ENCODE measurements at regions not wholly inside any gene's neighbourhood (a gene's known extent, or its start where the extent isn't known, plus 50 kb on each side); places are given as distances from the start of the nearest gene placed in this dataset.
"Not testable (repeated sequence)": the region's sequence is repeated elsewhere in the genome, so short reads cannot be mapped to it uniquely, and the experiment has no call there.

DNA sequence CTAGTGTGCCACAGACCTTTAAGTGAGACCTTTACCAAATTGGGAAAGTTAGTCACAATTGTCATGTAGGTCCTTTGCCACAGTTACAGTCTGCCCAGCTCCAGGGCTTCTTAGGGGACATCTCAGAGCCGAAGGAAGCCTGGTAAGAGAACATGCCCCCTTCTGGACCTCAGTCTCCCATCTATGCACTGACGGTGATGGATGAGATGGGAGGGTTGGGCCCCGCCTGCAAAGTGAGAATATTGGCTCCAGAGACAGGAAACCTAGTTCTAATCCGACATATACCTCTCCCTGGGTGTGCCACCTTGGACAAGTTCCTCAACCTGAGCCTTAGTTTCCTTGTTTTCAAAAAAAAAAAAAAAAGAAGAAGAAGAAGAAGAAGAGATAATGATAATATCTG, 85.1 kb upstream of the NAV2 start:
- DNase-seq (ENCODE audit: low read depth in 2 of 3, low spot score in 1 of 3) = no peak

GRCh38 chr11:19625438-19625837, 87.2 kb upstream of the NAV2 start:
- DNase-seq (ENCODE audit: low read depth in 2 of 3, low spot score in 1 of 3) = no peak

GRCh38 chr11:19617696-19618523, 94.7 kb upstream of the NAV2 start:
- DNase-seq (ENCODE audit: low read depth in 2 of 3, low spot score in 1 of 3) = no peak

- DNase-seq (ENCODE audit: low read depth in 2 of 3, low spot score in 1 of 3) = no peak
Measured at GRCh38 chr11:19615341-19616183, 97.1 kb upstream of the NAV2 start.

DNA sequence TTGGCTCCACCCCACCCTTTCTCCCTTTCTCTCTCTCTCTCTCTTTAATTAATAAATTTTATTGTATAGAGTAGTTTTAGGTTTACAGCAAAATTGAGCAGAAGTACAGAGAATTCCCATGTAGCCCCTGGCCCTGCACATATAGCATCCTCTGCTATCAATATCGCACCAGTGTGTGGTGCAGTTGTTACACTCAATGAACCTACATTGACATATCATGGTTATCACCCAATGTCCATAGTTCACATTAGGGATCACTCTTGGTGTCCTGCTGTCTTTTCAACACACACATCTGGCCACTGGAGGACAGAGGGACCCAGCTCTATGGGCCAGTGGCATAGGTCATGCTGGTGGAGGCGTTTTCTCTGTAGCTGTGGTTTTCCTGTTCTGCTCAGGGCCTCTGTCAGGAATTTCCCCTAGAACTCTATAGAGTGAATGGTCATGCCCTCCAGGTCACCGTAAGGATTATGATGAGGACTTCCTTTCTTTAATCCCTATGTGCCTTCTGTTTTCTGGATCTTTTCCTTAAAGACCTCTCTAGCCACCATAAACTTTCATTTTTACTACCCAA, 98.2 kb upstream of the NAV2 start:
- no peak for DNase-seq (ENCODE audit: low read depth in 2 of 3, low spot score in 1 of 3)

DNA sequence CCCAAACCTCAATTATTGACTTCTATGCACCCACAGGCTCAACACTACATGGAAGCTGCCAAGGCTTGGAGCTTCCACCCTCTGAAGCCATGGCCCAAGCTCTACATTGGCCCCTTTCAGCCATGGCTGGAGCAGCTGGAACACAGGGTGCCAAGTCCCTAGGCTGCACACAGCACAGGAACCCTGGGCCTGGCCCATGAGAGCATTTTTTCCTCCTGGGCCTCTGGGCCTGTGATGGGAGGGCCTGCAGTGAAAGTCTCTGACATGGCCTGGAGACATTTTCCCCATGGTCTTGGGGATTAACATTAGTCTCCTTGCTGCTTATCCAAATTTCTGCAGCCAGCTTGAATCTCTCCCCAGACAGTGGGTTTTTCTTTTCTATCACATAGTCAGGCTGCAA, 100.6 kb upstream of the NAV2 start:
- not testable (repeated sequence) for DNase-seq (ENCODE audit: low read depth in 2 of 3, low spot score in 1 of 3)

GRCh38 chr11:19607656-19608360, 104.8 kb upstream of the NAV2 start:
- DNase-seq (ENCODE audit: low read depth in 2 of 3, low spot score in 1 of 3) = no peak

GRCh38 chr11:19606856-19607655, 105.6 kb upstream of the NAV2 start:
- DNase-seq (ENCODE audit: low read depth in 2 of 3, low spot score in 1 of 3) = no peak

DNA sequence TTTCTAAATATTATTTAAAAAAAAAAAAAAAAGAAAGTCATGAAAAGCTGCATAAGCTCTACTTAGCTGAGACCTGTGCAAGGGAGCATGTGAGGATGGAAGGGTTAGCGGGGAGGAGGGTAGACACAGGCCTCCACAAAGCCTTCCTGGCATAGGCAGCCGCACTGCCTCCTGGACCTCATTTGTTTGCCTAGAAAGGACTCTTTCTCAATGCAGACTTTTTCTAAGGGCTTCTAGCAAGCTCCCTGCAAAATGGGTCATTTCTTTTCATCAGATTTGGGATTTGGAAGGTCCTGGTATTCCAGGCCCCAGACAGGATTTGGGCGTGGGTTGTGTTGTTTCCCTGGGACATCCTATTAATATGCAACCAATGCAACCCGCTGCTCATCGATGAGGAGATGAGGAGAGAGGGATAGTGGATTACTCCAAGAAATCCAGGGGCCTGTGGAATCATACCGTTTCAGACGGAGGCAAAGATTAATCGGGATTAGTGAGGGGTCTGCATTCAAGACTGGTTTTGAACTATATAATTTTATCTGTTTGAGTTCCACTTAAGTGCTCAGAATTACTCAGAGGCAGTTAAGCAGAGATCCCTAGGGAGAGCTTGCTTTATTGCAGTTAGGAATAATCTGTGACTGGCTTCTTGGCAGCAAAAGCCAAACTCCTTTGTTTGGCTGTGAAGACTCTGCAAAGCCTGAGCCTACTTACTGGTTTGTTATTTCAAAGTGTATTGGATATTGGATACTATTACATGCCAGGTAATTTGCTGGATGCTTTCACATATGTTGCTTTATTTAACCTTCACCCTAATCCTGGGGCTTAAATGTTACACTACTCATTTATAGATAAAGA, 106.9 kb upstream of the NAV2 start:
- no peak for DNase-seq (ENCODE audit: low read depth in 2 of 3, low spot score in 1 of 3)

GRCh38 chr11:19604679-19605375, 107.8 kb upstream of the NAV2 start:
- DNase-seq (ENCODE audit: low read depth in 2 of 3, low spot score in 1 of 3) = no peak

DNA sequence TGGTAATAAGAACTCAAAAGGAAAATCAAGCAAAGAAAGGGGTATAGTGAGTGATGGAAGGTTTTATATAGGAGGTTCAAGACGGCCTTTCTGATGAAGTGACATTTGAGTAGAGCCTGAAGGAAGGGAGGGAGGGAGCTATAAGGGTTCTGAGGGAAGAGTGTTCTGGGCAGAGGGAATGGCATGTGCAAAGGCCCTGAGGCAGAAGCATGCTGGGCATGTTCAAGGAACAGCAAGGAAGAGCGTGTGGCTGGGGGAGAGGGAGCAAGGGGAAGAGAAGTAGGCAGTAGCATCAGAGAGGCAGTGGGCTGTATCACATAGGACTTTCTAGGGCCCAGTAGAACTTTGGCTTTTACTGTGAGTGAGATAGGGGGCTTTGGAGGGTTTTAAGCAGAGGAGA, 108.9 kb upstream of the NAV2 start:
- DNase-seq (ENCODE audit: low read depth in 2 of 3, low spot score in 1 of 3) = no peak

GRCh38 chr11:19602891-19603290, 109.7 kb upstream of the NAV2 start:
- DNase-seq (ENCODE audit: low read depth in 2 of 3, low spot score in 1 of 3) = no peak

- DNase-seq (ENCODE audit: low read depth in 2 of 3, low spot score in 1 of 3) = no peak
Measured at GRCh38 chr11:19602406-19602805, 110.2 kb upstream of the NAV2 start.

DNA sequence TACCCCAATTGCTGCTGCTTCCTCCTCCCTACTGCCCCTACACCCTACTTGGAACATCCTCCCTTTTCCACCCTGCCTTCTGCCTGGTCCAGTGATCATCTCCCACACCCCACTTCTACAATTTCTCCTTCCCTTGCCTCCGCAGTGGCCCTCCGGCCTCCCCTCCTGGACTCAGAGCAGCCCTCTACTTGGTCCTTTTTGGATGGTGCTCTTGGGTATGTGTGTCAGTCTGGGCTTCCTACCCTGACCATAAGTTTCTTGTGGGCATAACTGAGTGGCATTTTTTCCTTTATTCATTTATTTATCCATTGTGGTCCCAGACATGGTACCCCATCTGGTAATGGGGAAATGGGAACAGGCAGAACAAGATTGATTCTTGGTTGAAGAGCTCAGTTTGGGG, 111.4 kb upstream of the NAV2 start:
- no peak for DNase-seq (ENCODE audit: low read depth in 2 of 3, low spot score in 1 of 3)

DNA sequence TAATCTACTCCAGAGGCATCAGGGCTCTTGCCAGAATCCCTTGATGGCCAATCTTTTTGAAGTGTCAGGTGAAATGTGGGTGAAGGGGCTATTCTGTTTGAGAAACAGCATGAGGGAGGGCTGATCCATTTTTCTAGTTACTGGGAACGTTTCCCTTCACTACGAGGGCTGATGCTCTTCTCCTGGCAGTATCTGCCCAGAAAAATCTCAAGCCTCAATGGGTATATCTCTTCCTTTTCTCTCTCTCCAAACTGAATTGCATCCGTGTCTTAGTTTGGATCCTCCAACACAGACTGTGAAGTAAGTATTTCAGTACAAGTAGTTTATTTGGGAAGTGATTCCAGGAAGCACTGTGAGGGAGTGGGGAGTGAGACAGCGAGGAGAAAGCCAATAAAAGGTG, 113.0 kb upstream of the NAV2 start:
- no peak for DNase-seq (ENCODE audit: low read depth in 2 of 3, low spot score in 1 of 3)

- DNase-seq (ENCODE audit: low read depth in 2 of 3, low spot score in 1 of 3) = no peak
Measured at GRCh38 chr11:19598876-19599486, 113.7 kb upstream of the NAV2 start.

- no peak for DNase-seq (ENCODE audit: low read depth in 2 of 3, low spot score in 1 of 3)
Measured at GRCh38 chr11:19598456-19598855, 114.2 kb upstream of the NAV2 start.

DNA sequence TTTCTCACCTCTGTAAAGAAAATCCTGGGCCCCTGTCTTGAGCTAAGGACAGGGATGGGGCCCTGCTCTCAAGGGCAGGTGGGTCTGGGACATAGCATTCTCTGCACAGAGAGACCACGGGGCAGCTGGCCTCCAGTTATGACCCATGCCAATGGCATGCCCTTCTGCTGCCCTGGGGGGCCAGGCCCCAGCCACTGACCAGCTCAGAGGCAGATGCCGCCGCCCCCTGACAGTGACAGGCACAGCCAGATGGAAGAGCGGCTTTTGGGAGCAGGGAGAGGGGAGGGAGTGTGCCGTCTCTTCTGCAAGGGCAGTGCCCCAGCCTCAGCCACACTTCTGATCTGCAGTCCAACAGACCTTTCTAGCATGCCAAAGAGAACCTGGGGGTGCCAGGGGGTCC, 114.8 kb upstream of the NAV2 start:
- DNase-seq (ENCODE audit: low read depth in 2 of 3, low spot score in 1 of 3) = no peak

GRCh38 chr11:19597206-19597605, 115.4 kb upstream of the NAV2 start:
- DNase-seq (ENCODE audit: low read depth in 2 of 3, low spot score in 1 of 3) = no peak

All from stimulated activated CD4-positive, alpha-beta T cell treated with anti-CD3 and anti-CD28 coated beads, Interleukin-12 subunit alpha, Interleukin-12 subunit beta, amount 100 ng/mL, for 48 hours (primary cell).